CD8-positive, alpha-beta memory T cell (primary cell): ENCODE measurements at regions not wholly inside any gene's neighbourhood (a gene's known extent, or its start where the extent isn't known, plus 50 kb on each side); places are given as distances from the start of the nearest gene placed in this dataset.
"Not testable (repeated sequence)": the region's sequence is repeated elsewhere in the genome, so short reads cannot be mapped to it uniquely, and the experiment has no call there.

ENCODE experiments used
- CTCF ChIA-PET: fragments of 350-600 bp; sonication (Branson Sonifier 250); formaldehyde crosslinking; loops from one replicate; lab custom pipeline; 2021; ENCODE audit warnings: antibody characterized with exemption; lab: Charles Lee
- POLR2A ChIA-PET: fragments of 350-600 bp; sonication (Branson Sonifier 250); formaldehyde crosslinking; loops from one replicate; lab custom pipeline; 2021; ENCODE audit warnings: antibody characterized with exemption; lab: Charles Lee
- DNase-seq, 5 donors: peaks; one replicate each; pipeline versions ENCODE4 v3.0.0 to v3.0.0-alpha.2; 2020 to 2022; ENCODE audit warnings: mixed read lengths in 1 of 5
- H3K27ac ChIP-seq: one replicate; pipeline ENCODE4 v1.7.0; 2013; ENCODE audit warnings: low read depth, mild to moderate bottlenecking, low read length, moderate library complexity
- H3K27me3 ChIP-seq: 2 replicates; pipeline ENCODE4 v1.7.0; 2013; ENCODE audit warnings: low read length, mild to moderate bottlenecking; ENCODE audit not compliant: insufficient read depth, poor library complexity, severe bottlenecking
- H3K36me3 ChIP-seq: 2 replicates; pipeline ENCODE4 v1.7.0; 2013; ENCODE audit warnings: mild to moderate bottlenecking, low read length, moderate library complexity; ENCODE audit not compliant: insufficient read depth
- H3K4me1 ChIP-seq: 2 replicates; pipeline ENCODE4 v1.7.0; 2013; ENCODE audit warnings: mild to moderate bottlenecking, low read length, moderate library complexity; ENCODE audit not compliant: insufficient read depth
- H3K4me3 ChIP-seq: 2 replicates; pipeline ENCODE4 v1.7.0; 2013; ENCODE audit warnings: mild to moderate bottlenecking, low read length
- H3K9me3 ChIP-seq: 2 replicates; pipeline ENCODE4 v1.7.0; 2013; ENCODE audit warnings: mild to moderate bottlenecking, low read length
- H3K27ac Mint-ChIP-seq, 8 donors: one replicate each; pipeline ENCODE4 v1.8.0; 2020 to 2021; ENCODE audit warnings: mixed read lengths in 8 of 8, mild to moderate bottlenecking in 6 of 8, inconsistent platforms in 3 of 8, moderate library complexity in 3 of 8
- H3K27me3 Mint-ChIP-seq, 2 donors: one replicate each; pipeline ENCODE4 v1.8.0; 2020 to 2021; ENCODE audit warnings: mixed read lengths in 2 of 2, mild to moderate bottlenecking in 1 of 2, moderate library complexity in 1 of 2
- H3K36me3 Mint-ChIP-seq, 3 donors: one replicate each; pipeline ENCODE4 v1.8.0; 2020 to 2021; ENCODE audit warnings: mixed read lengths in 3 of 3, inconsistent platforms in 1 of 3, mild to moderate bottlenecking in 1 of 3
- H3K4me1 Mint-ChIP-seq, 3 donors: one replicate each; pipeline ENCODE4 v1.8.0; 2020 to 2021; ENCODE audit warnings: mixed read lengths in 3 of 3, inconsistent platforms in 1 of 3, mild to moderate bottlenecking in 1 of 3
- H3K4me3 Mint-ChIP-seq, 7 donors: one replicate each; pipeline ENCODE4 v1.8.0; 2020 to 2021; ENCODE audit warnings: mixed read lengths in 7 of 7, mild to moderate bottlenecking in 6 of 7, moderate library complexity in 4 of 7, inconsistent platforms in 2 of 7
- H3K9me3 Mint-ChIP-seq, 5 donors: one replicate each; pipeline ENCODE4 v1.8.0; 2020 to 2022; ENCODE audit warnings: mixed read lengths in 5 of 5, mild to moderate bottlenecking in 3 of 5, moderate library complexity in 2 of 5, inconsistent platforms in 1 of 5

GRCh38 chr3:21902956-21903355 lies 151.9 kb upstream of the ZNF385D start:
- H3K4me1 Mint-ChIP-seq = no peaks in the 10 kb centered on the region

GRCh38 chr3:21909096-21909495 lies 158.1 kb upstream of the ZNF385D start:
- peaks cover 0 to 12% (median 6%) of the 10 kb centered on the region in 5 donors for H3K9me3 Mint-ChIP-seq
- POLR2A ChIA-PET = no interaction called here
- H3K27ac Mint-ChIP-seq = no peak overlapping the region

More at GRCh38 chr3:21902956-21903355, 151.9 kb upstream of the ZNF385D start:
- H3K27me3 Mint-ChIP-seq = no peaks in the 10 kb centered on the region
- no peak overlapping the region for H3K4me3 Mint-ChIP-seq
- Histone ChIP-seq H3K4me3 (no peak overlapping the region), H3K27me3 (no peaks in the 10 kb centered on the region), H3K9me3 (no peaks in the 10 kb centered on the region), H3K36me3 (no peaks in the 10 kb centered on the region), H3K27ac (no peak overlapping the region), H3K4me1 (no peaks in the 10 kb centered on the region)
- ChIA-PET POLR2A (no interaction called here), CTCF (no interaction called here)
- H3K9me3 Mint-ChIP-seq = peaks cover 2 to 26% (median 5%) of the 10 kb centered on the region in 5 donors
- no peak overlapping the region for H3K27ac Mint-ChIP-seq
- H3K36me3 Mint-ChIP-seq = no peaks in the 10 kb centered on the region
- no peak for DNase-seq

GRCh38 chr3:21912711-21913110 lies 161.7 kb upstream of the ZNF385D start:
- no peaks in the 10 kb centered on the region for H3K27me3 Mint-ChIP-seq
- Histone ChIP-seq H3K4me1 (no peaks in the 10 kb centered on the region), H3K4me3 (no peak overlapping the region), H3K9me3 (no peaks in the 10 kb centered on the region), H3K36me3 (no peaks in the 10 kb centered on the region), H3K27ac (no peak overlapping the region), H3K27me3 (no peaks in the 10 kb centered on the region)
- no peak overlapping the region for H3K27ac Mint-ChIP-seq
- ChIA-PET CTCF (no interaction called here), POLR2A (no interaction called here)
- H3K9me3 Mint-ChIP-seq = peaks cover 0 to 22% (median 13%) of the 10 kb centered on the region in 5 donors
- H3K4me1 Mint-ChIP-seq = no peaks in the 10 kb centered on the region
- no peak overlapping the region for H3K4me3 Mint-ChIP-seq
- no peak for DNase-seq
- no peaks in the 10 kb centered on the region for H3K36me3 Mint-ChIP-seq

More at GRCh38 chr3:21909096-21909495, 158.1 kb upstream of the ZNF385D start:
- H3K4me3 Mint-ChIP-seq = no peak overlapping the region
- H3K9me3 ChIP-seq = no peaks in the 10 kb centered on the region
- no peaks in the 10 kb centered on the region for H3K36me3 Mint-ChIP-seq
- no peaks in the 10 kb centered on the region for H3K36me3 ChIP-seq
- no peak overlapping the region for H3K27ac ChIP-seq
- CTCF ChIA-PET = no interaction called here
- DNase-seq = no peak
- H3K4me3 ChIP-seq = no peak overlapping the region
- H3K4me1 ChIP-seq = no peaks in the 10 kb centered on the region
- no peaks in the 10 kb centered on the region for H3K4me1 Mint-ChIP-seq
- no peaks in the 10 kb centered on the region for H3K27me3 ChIP-seq
- H3K27me3 Mint-ChIP-seq = no peaks in the 10 kb centered on the region

- no peaks in the 10 kb centered on the region for H3K27me3 Mint-ChIP-seq
- no peak overlapping the region for H3K4me3 Mint-ChIP-seq
- Histone ChIP-seq H3K4me1 (no peaks in the 10 kb centered on the region), H3K27me3 (no peaks in the 10 kb centered on the region), H3K27ac (no peak overlapping the region), H3K36me3 (no peaks in the 10 kb centered on the region), H3K4me3 (no peak overlapping the region), H3K9me3 (no peaks in the 10 kb centered on the region)
- H3K4me1 Mint-ChIP-seq = no peaks in the 10 kb centered on the region
- H3K36me3 Mint-ChIP-seq = no peaks in the 10 kb centered on the region
- H3K27ac Mint-ChIP-seq = no peak overlapping the region
- POLR2A ChIA-PET = no interaction called here
- DNase-seq = no peak
- peaks cover 0 to 31% (median 9%) of the 10 kb centered on the region in 5 donors for H3K9me3 Mint-ChIP-seq
- CTCF ChIA-PET = no interaction called here
Measured at GRCh38 chr3:21913791-21914190, 162.8 kb upstream of the ZNF385D start.

- no peak overlapping the region for H3K4me3 Mint-ChIP-seq
- H3K27ac Mint-ChIP-seq = no peak overlapping the region
- Histone ChIP-seq H3K4me3 (no peak overlapping the region), H3K36me3 (no peaks in the 10 kb centered on the region), H3K9me3 (no peaks in the 10 kb centered on the region), H3K27ac (no peak overlapping the region), H3K4me1 (no peaks in the 10 kb centered on the region), H3K27me3 (no peaks in the 10 kb centered on the region)
- H3K4me1 Mint-ChIP-seq = no peaks in the 10 kb centered on the region
- no peak for DNase-seq
- ChIA-PET POLR2A (no interaction called here), CTCF (no interaction called here)
- no peaks in the 10 kb centered on the region for H3K27me3 Mint-ChIP-seq
- H3K9me3 Mint-ChIP-seq = peaks cover 0 to 34% (median 9%) of the 10 kb centered on the region in 5 donors
- no peaks in the 10 kb centered on the region for H3K36me3 Mint-ChIP-seq
Measured at GRCh38 chr3:21914451-21914850, 163.4 kb upstream of the ZNF385D start.

GRCh38 chr3:21919383-21919782 lies 168.4 kb upstream of the ZNF385D start:
- Mint-ChIP-seq H3K36me3 (no peaks in the 10 kb centered on the region), H3K27me3 (no peaks in the 10 kb centered on the region), H3K4me1 (no peaks in the 10 kb centered on the region), H3K4me3 (no peak overlapping the region), H3K9me3 (peaks cover 10 to 57% (median 28%) of the 10 kb centered on the region in 5 donors), H3K27ac (no peak overlapping the region)
- ChIA-PET CTCF (no interaction called here), POLR2A (no interaction called here)
- Histone ChIP-seq H3K4me1 (no peaks in the 10 kb centered on the region), H3K36me3 (no peaks in the 10 kb centered on the region), H3K27ac (no peak overlapping the region), H3K4me3 (no peak overlapping the region), H3K27me3 (no peaks in the 10 kb centered on the region), H3K9me3 (no peaks in the 10 kb centered on the region)
- DNase-seq = no peak

GRCh38 chr3:21920421-21920861 lies 169.4 kb upstream of the ZNF385D start:
- ChIA-PET CTCF (no interaction called here), POLR2A (no interaction called here)
- H3K27ac Mint-ChIP-seq = no peak overlapping the region

GRCh38 chr3:21923156-21923555 lies 172.1 kb upstream of the ZNF385D start:
- H3K36me3 ChIP-seq, H3K4me3 ChIP-seq, CTCF ChIA-PET, DNase-seq, H3K27me3 ChIP-seq, H3K9me3 ChIP-seq, H3K4me3 Mint-ChIP-seq, POLR2A ChIA-PET, H3K27me3 Mint-ChIP-seq, H3K4me1 ChIP-seq, H3K36me3 Mint-ChIP-seq, H3K27ac Mint-ChIP-seq, H3K27ac ChIP-seq, H3K4me1 Mint-ChIP-seq: not testable (repeated sequence)
- peaks cover 10 to 51% (median 28%) of the 10 kb centered on the region in 5 donors for H3K9me3 Mint-ChIP-seq

More at GRCh38 chr3:21920421-21920861, 169.4 kb upstream of the ZNF385D start:
- Histone ChIP-seq H3K27me3 (no peaks in the 10 kb centered on the region), H3K4me1 (no peaks in the 10 kb centered on the region), H3K36me3 (no peaks in the 10 kb centered on the region), H3K9me3 (no peaks in the 10 kb centered on the region), H3K27ac (no peak overlapping the region), H3K4me3 (no peak overlapping the region)
- Mint-ChIP-seq H3K9me3 (peaks cover 10 to 61% (median 29%) of the 10 kb centered on the region in 5 donors), H3K27me3 (no peaks in the 10 kb centered on the region), H3K36me3 (no peaks in the 10 kb centered on the region), H3K4me1 (no peaks in the 10 kb centered on the region), H3K4me3 (no peak overlapping the region)
- no peak for DNase-seq

GRCh38 chr3:21927261-21927660 lies 176.3 kb upstream of the ZNF385D start:
- no peaks in the 10 kb centered on the region for H3K9me3 ChIP-seq
- H3K27ac ChIP-seq = no peak overlapping the region
- Mint-ChIP-seq H3K36me3 (no peaks in the 10 kb centered on the region), H3K27ac (no peak overlapping the region), H3K9me3 (peaks cover 5 to 32% (median 27%) of the 10 kb centered on the region in 5 donors), H3K27me3 (no peaks in the 10 kb centered on the region), H3K4me3 (no peak overlapping the region), H3K4me1 (no peaks in the 10 kb centered on the region)
- DNase-seq = no peak
- H3K36me3 ChIP-seq = no peaks in the 10 kb centered on the region
- H3K4me3 ChIP-seq = no peak overlapping the region
- H3K27me3 ChIP-seq = no peaks in the 10 kb centered on the region
- no peaks in the 10 kb centered on the region for H3K4me1 ChIP-seq
- POLR2A ChIA-PET = no interaction called here
- CTCF ChIA-PET = no interaction called here
